HG03432 (cell line): ENCODE measurements at regions not wholly inside any gene's neighbourhood (a gene's known extent, or its start where the extent isn't known, plus 50 kb on each side); places are given as distances from the start of the nearest gene placed in this dataset.
"Not testable (repeated sequence)": the region's sequence is repeated elsewhere in the genome, so short reads cannot be mapped to it uniquely, and the experiment has no call there.

Experiments
- ATAC-seq: cut with Tn5 transposase; IDR thresholded peaks from one replicate; pipeline ENCODE4 v1.9.1; 2021; ENCODE audit warnings: mild to moderate bottlenecking, moderate library complexity; ENCODE audit not compliant: unreplicated experiment

DNA sequence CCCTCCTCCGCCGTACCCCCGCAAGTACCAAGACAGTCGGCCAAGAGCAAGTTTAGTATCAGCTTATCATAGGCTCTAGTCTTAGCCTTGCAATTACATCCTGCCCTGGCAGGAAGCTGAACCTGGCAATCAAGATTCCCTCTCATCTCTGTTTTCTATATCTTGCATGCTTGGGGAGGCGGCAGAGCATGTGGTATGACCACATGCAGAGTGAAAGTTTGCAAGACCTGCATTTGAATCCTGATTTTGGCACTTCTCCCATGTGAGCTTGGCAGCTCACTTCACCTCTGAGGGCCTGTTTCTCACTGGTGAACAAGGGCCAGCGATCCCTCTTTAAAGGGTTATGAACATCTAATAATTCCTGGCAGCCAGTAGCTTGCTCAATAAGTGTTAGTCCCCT lies 106.1 kb upstream of the FRMD4B start:
- ATAC-seq: no peak

DNA sequence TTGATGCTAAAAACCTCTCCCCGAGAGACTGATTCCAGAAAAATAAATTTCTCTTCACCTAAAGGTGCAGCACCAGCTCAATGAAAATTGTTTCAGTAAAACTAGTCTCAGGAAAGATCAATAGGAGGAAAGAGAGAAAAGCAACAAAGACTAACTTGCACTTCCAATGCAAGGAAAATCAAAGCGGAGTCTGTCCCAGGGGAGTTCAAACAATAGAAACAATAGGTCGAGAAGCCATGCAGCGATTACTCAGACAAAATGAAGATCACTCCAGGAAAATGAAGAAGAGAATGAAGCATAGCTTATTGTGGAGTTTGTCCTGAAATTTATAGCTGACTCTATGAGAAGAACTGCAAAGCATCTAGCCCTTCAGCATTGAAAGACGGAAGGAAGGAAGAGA lies 105.1 kb upstream of the FRMD4B start:
- no peak for ATAC-seq

DNA sequence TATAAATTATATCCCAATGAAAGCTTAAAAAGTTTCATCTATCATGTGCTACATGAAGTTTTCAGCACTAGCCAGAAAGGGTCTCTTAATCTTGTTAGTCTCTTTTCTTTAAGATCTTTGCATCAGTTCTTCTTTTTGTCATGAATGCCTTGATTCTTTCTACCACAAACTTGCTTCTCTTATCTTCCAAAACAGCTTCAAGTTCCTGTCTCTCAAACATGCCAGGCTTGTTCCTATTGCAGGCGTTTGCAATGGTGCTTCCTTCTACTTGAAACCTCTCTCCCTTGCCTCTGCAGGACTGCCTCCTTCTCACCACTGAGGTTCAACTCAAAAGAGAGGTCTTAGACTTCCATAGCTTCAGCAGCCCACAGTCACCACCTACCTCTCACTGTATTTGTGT lies 104.3 kb upstream of the FRMD4B start:
- ATAC-seq: no peak

DNA sequence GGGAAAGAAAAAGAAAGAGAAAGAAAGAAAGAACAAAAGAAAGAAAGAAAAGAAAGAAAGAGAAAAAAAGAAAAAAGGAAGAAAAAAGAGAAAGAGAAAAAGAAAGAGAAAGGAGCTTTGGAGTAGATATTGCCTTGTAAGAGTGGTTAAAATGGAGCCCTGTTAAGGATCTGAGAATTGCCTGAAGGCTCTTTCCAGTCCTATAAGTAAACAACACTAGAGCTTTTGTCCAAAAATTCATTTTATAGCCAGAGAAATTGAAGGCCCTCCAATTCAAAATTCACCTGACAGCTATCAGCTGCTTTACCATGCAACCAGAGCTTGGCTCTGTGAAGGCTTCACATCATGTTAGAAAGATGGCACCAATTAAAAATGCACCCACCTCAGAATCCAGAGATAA lies 102.1 kb upstream of the FRMD4B start:
- no peak for ATAC-seq

DNA sequence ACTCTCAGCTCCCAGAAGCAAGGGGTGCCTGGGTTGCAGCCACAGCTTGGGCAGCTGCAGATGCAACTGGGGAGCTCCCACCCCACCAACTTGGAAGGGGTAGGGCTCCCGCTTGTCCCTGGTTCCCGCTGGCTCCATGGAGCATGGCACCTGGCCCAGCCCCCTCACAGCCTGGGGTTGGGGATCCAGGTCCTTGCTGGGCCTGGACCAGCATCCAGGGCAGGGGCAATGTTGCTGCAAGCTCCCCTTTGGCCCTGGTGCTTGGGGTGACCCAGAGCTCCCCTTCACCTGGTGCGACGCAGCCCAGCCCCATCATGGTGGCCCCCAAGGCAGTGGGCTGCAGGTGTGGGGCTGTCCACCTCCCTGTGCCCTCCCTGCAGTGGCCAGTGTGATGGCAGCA lies 99.6 kb upstream of the FRMD4B start:
- no peak for ATAC-seq

DNA sequence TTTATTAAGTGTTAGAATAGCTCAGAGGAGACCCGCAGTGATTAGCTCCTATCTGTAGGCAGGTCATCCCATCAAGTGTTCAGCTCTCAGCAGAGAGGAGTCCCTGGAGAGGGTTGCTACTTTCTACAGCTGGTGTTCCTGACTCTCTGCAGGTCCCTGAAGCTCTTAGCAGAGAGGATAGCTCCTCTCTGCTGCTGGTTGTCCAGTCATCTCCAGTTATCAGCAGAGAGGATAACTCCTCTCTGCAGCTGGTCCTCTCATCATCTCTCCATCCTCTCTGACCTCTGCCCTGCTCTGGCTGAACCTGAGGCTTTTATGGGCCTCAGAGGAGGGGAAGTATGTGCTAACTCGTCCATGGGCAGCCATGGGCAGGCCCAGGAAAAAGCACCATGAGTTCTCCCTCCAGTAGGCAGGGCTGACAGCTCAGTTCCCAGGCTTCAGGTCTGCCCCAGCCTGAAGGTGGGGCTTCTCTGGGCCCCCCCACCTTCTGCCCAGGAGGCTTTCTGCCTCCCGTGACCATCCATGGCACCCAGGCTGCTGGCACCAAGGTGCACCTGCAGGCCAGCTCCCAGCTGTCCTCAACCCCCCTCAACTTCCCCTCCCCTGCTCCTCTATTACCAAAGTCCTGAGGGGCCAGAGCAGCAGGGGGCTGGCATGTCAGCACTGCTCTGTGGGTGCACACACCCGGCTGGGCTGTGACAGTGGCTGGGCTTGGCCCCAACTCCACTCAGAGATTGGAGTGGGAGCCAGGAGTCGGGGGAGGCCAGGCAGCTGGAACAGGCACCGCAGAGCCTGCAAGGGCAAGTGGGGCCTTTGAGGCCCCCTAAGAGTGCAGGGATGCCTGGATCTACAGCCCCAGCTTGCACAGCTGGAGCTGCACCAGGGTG lies 98.9 kb upstream of the FRMD4B start:
- ATAC-seq: no peak

DNA sequence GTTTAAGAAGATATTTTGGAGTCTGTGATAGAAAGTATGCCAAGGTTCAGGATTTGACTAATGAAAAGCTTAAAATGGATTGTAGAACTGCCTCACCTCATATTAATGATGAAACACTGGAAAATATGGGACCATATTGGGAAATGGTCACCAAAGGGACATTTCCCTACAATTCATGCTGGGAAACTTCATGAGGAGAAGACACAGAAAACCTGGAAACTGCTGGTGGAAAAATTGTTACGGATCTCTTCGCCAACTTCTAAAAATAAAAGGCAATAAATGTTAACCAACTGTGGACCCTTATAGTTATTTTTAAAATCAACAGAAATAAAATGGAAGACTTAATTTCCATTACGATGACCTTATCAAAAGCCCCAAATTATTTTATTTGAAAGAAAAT lies 97.6 kb upstream of the FRMD4B start:
- ATAC-seq: no peak

DNA sequence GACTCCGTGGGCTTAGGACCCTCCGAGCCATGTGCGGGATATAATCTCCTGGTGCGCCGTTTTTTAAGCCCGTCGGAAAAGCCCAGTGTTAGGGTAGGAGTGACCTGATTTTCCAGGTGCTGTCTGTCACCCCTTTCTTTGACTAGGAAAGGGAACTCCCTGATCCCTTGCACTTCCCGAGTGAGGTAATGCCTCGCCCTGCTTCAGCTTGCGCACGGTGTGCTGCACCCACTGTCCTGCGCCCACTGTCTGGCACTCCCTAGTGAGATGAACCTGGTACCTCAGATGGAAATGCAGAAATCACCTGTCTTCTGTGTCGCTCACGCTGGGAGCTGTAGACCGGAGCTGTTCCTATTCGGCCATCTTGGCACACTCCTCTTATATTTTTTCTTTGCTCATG lies 95.1 kb upstream of the FRMD4B start:
- not testable (repeated sequence) for ATAC-seq

DNA sequence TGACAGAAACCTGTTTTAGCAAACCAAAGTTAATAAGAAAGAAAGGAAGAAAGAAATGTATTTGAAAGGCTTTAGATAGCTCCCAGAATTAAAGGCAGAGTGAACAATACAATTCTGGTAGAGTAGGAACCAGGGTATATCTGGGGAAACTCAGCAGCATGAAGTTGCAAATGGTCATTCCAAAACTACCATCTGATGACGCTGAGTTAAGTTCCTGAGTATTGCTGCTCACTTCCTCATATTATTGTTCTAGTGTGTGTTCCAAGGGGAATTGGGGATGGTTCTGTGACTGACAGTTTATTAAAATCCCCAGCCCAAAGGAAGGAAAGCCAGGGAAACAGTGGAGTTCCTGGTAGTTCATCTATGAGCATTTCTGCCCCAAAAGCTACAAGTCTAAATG lies 88.3 kb upstream of the FRMD4B start:
- ATAC-seq: no peak

DNA sequence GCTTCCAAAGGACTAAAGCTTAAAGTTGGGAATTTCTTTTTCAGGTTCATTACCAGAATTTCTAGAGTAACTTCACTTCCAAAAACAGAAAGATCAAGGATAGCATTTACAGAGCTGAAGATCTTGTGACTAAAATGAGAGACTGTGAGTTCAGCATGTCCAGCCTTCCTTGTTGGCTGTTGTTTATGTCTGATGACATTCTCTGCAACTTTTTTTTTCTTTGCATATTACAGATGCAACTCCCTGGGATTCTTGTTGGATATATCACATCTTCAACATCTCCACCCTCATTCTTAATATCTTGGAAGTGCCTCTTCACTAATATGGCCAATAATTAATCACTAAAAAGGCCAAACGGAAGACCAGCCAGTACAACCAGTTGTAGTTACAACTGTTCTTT lies 86.2 kb upstream of the FRMD4B start:
- no peak for ATAC-seq

DNA sequence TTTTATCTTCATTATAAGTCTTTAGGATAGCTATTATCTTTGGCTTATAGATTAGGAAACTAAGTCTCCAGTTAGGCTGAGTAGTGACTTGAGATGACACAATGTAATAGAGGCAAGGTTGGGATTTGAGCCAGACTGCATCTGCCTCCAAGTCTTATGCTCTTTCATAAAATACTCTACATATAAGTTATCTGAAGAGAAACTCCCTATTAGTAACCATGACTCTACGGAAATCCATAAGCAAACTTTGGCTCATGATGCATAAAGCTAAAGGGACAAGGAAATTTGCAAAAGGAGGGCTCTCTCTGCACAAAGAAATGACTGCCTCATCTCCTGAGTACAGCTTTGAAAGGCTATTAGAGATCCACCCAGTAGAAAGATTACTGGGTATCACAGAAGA lies 77.6 kb upstream of the FRMD4B start:
- no peak for ATAC-seq

DNA sequence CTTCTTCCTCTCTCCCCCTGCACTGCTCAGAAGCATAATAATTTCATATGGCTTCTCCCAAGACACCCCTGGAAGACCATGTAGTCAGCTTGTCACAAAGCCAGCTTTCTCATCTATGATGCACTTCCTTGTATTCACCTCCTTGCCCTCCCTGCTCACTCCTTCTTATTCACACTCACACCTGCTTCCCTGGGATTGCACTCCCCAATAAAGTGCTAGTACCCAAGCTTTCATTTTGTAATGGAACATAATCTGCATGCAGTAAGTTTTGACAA lies 76.9 kb upstream of the FRMD4B start:
- ATAC-seq: no peak

DNA sequence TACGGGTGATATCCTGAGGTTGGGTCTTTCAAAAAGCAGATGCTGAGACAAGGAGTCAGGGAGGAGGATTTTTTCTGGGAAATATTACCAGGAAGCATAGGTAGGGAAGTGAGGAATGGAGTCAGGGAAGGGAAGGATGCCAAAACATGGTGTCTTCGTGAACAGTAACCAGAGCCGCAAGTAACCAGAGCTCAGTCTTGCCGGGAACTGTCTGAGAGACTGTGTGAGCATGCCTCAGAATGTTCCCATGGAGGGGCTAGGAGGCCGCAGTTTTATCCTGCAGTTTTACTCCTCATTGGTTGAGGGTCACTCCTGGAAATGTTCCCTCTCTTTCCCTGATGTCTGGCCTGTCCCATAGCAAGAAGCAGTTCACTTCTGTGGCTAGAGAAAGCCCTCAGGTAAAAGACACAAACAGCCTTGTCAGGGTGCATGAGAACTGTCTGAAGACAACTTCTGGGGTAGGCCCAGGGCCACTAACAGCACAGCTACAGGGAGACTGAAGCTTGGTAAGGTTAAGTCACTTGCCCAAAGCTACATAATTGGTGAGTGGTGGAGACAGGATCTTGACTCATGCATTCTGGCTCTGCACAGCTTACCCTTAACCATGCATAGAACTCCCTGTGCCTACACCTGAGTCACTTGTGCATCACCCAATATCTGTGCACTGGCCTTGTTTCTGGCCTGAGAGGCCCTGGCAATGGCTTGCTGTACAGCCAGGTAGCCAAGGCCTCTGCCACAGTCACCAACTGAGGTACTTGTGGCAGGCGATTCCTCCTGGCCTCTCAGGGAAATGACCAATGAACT lies 76.3 kb upstream of the FRMD4B start:
- ATAC-seq: no peak

DNA sequence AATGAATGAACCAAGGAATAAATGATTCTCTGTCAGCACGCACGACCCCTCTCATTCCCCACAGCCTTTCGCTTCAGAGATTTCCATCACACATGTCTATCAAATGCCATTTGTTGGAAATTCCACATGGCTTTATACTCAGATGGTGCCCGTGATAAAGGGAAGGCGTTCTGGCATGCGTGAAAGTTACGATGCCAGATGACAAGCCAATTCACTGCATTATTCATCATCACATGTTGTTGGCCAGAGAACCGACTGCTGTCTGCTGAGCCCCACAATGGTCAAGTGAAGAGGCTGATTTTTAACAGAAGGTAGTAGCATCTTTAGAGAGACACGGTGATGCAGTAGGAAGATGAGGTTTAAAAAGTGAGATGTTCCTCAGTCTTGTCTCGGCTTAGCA lies 74.1 kb upstream of the FRMD4B start:
- no peak for ATAC-seq

DNA sequence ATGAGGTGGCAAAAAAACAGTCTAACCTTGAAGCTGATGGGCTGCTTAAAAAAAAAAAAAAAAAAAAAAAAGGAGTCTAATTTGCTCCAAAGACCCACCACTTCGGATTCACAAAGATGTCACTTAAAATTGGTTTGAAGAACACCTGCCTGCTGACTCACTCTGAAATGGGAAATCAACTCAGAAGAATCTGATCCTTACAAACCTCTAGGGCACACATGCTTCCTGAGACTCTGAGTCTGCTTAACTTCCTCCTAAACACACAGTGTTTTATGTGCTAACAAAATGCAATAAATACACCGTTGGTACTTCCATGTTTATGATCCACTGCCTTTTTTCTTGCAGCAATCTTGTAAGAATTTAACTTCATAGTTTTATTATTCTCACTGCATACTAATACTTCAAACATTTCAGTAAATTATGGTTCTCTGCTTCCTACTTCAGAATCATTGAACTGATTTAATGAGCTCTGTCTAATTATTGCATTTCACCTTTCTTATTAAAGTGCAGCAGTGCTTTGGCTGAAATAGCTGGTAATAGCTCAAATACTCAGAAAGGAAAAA lies 73.0 kb upstream of the FRMD4B start:
- ATAC-seq: no peak

DNA sequence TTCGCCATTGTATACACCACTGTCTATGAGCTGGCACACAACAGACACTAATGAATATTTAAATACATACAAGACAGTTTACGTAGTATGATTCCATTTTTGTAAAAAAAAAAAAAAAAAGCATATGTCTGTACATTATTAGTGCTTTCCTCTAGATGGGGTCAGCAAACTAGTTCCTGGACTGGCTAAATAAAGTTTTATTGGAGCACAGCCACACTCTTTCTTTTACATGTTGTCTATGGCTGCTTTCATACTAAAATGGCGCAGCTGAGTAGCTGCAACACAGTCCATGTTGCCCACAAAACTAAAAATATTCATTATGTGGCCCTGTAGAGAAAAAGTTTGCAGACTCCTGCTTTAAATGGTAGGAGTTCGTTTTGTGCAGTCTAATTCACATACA lies 70.7 kb upstream of the FRMD4B start:
- no peak for ATAC-seq

DNA sequence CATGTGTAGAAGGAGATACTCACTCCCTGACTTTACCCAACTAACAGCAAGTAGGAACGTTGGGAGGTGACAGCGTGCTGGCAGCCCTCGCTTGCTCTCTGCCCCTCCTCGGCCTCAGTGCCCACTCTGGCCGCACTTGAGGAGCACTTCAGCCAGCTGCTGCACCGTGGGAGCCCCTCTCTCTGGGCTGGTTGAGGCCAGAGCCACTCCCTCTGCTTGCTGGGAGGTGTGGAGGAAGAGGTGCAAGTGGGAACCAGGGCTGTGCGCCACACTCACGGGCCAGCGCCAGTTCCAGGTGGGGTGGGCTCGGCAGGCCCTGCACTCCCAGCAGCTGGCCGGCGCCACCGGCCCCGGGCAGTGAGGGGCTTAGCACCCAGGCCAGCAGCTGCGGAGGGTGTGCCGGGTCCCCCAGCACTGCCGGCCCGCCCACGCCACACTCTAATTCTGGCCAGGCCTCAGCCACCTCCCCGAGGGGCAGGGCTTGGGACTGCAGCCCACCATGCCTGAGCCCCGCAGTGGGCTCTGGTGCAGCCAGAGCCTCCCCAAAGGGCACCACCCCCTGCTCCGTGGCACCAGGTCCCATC lies 68.4 kb upstream of the FRMD4B start:
- ATAC-seq: no peak

DNA sequence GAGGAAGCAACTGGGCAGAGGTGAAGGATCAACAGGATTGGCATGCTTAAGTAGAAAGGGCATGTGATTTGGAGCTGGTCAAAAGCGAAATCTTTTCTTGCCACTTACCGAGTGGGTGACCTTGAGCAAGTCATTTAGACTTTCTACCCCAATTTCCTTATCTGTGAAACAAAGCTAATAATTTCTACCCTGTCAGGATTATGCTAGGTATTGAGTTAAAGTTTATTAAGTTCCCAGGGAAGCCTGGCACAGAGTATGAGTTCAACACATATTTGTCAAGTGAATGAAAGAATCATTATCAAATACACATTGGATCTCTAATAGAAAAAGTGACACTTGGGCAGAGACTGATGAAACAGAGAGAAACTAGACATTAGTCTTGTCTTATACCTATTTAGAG lies 66.4 kb upstream of the FRMD4B start:
- ATAC-seq: no peak

DNA sequence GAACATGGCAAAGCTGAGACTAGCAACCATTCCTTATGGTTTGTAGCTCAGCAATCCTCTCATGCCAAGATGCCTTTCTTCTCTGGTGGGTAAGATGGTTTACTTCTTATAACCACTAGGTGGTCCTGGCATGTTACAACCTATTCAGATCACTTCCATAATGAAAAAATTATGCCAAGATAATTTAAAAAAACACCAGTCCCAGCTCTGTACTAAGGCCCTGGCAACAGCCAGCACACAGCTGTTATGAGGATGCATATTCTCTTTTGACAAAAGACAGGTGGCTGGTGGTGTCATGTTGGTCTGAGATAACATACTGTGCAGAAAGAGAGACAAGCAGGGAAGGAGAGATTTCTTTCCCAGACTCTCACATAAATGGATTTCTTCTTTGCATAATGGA lies 65.7 kb upstream of the FRMD4B start:
- ATAC-seq: no peak

DNA sequence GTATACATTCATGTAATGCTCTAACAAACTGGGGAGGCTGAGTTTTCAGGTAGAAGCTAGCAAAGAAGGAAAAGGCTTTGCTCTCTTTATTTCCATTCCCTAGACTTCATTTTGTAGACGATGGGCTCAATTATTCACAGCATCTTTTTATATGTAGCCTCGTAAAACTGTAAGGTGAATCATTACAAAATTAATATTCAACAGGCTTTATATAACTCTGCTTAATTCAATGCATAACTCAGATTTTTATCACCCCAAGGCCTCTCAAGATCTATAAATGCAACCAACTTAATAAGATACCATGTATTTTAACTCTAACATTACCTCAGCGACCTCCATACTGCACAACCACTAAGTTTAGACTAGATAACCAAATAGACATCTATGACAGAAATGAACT lies 63.0 kb upstream of the FRMD4B start:
- ATAC-seq: no peak

DNA sequence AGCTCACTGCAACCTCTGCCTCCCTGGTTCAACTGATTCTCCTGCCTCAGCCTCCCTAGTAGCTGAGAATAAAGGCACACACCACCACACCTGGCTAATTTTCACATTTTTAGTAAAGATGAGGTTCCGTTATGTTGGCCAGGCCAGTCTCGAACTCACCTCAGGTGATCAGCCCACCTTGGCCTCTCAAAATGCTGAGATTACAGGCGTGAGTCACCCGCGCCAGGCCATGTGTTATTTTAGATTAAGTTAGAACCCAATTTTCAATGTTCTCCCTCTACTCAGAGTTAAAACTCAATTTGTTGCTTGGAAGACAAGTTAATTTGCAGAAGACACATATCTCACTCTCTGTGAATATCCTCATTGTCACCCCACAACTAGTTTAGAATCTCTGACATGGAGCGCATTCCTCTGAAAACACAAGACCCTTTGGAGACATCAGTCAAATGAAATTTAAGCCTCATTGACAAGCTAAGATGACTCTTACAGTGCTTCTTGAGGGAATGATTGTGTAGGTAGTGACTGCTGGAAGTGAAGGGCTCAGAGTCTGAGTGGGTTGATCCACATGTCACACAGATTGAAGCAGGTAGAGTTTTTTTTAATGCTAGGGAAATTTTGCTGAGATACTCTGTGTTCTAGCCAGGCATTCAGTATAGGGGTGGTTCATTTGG lies 60.6 kb upstream of the FRMD4B start:
- no peak for ATAC-seq
